WERI-Rb-1 (cell line): ENCODE measurements at regions not wholly inside any gene's neighbourhood (a gene's known extent, or its start where the extent isn't known, plus 50 kb on each side); places are given as distances from the start of the nearest gene placed in this dataset.

ENCODE experiments used
- DNase-seq: peaks from one replicate; pipeline ENCODE4 v3.0.0-alpha.2; 2020
- H3K27ac ChIP-seq: fragments of 250-450 bp; sonication (Bioruptor Pico); 2 replicates; pipeline ENCODE4 v1.5.1; 2020; ENCODE audit warnings: mild to moderate bottlenecking, moderate library complexity
- H3K27me3 ChIP-seq: fragments of 250-450 bp; sonication (Bioruptor Pico); 2 replicates; pipeline ENCODE4 v1.5.1; 2021; ENCODE audit warnings: mild to moderate bottlenecking, low read depth, moderate library complexity; ENCODE audit not compliant: insufficient read depth, severe bottlenecking
- H3K36me3 ChIP-seq: fragments of 250-450 bp; sonication (Bioruptor Pico); 2 replicates; pipeline ENCODE4 v1.5.1; 2020; ENCODE audit warnings: mild to moderate bottlenecking, moderate library complexity
- H3K4me3 ChIP-seq: 2 replicates; pipeline ENCODE4 v1.5.1; 2011; ENCODE audit warnings: low read depth, mild to moderate bottlenecking, control low read depth, low read length
- H3K9me3 ChIP-seq: fragments of 250-450 bp; sonication (Bioruptor Pico); 2 replicates; pipeline ENCODE4 v1.5.1; 2021; ENCODE audit warnings: mild to moderate bottlenecking, moderate library complexity; ENCODE audit not compliant: severe bottlenecking
- CTCF ChIP-seq: IDR thresholded peaks from 2 replicates; pipeline ENCODE4 v1.5.1; 2011; ENCODE audit warnings: low read depth, mild to moderate bottlenecking, control low read depth, inconsistent platforms, low read length

GRCh38 chr6:8830794-8831193 is 395.4 kb upstream of the SLC35B3 start:
- no peak overlapping the region for H3K4me3 ChIP-seq
- H3K27ac ChIP-seq = no peak overlapping the region
- DNase-seq = no peak
- H3K36me3 ChIP-seq = no peaks in the 10 kb centered on the region
- TF ChIP-seq CTCF = no peak
- H3K9me3 ChIP-seq = no peaks in the 10 kb centered on the region
- peaks cover 10% of the 10 kb centered on the region for H3K27me3 ChIP-seq

- H3K27ac ChIP-seq = no peak overlapping the region
- TF ChIP-seq CTCF = no peak
- H3K9me3 ChIP-seq = no peaks in the 10 kb centered on the region
- no peaks in the 10 kb centered on the region for H3K36me3 ChIP-seq
- no peak overlapping the region for H3K4me3 ChIP-seq
- no peak for DNase-seq
- peaks cover 10% of the 10 kb centered on the region for H3K27me3 ChIP-seq
Measured at GRCh38 chr6:8829796-8830195, 394.5 kb upstream of the SLC35B3 start.

GRCh38 chr6:8829296-8829695 is 394.0 kb upstream of the SLC35B3 start:
- no peaks in the 10 kb centered on the region for H3K36me3 ChIP-seq
- H3K9me3 ChIP-seq = no peaks in the 10 kb centered on the region
- no peak overlapping the region for H3K27ac ChIP-seq
- DNase-seq = no peak
- no peak overlapping the region for H3K4me3 ChIP-seq
- peaks cover 14% of the 10 kb centered on the region for H3K27me3 ChIP-seq
- TF ChIP-seq CTCF = no peak

- Histone ChIP-seq H3K9me3 (no peaks in the 10 kb centered on the region), H3K27me3 (peaks cover 16% of the 10 kb centered on the region), H3K27ac (no peak overlapping the region), H3K4me3 (no peak overlapping the region), H3K36me3 (no peaks in the 10 kb centered on the region)
- DNase-seq = no peak
- TF ChIP-seq CTCF = no peak
Measured at GRCh38 chr6:8828376-8828775, 393.0 kb upstream of the SLC35B3 start.

- TF ChIP-seq CTCF = no peak
- Histone ChIP-seq H3K4me3 (no peak overlapping the region), H3K9me3 (no peaks in the 10 kb centered on the region), H3K27me3 (peaks cover 13% of the 10 kb centered on the region), H3K27ac (no peak overlapping the region), H3K36me3 (no peaks in the 10 kb centered on the region)
- DNase-seq = no peak
Measured at GRCh38 chr6:8825726-8826125, 390.4 kb upstream of the SLC35B3 start.

- Histone ChIP-seq H3K27ac (no peak overlapping the region), H3K9me3 (no peaks in the 10 kb centered on the region), H3K36me3 (no peaks in the 10 kb centered on the region), H3K4me3 (no peak overlapping the region), H3K27me3 (peaks cover 9% of the 10 kb centered on the region)
- no peak for TF ChIP-seq CTCF
- no peak for DNase-seq
Measured at GRCh38 chr6:8821981-8822381, 386.6 kb upstream of the SLC35B3 start.
